OCI-LY1 (cell line): ENCODE measurements at regions not wholly inside any gene's neighbourhood (a gene's known extent, or its start where the extent isn't known, plus 50 kb on each side); places are given as distances from the start of the nearest gene placed in this dataset.

Experiments
- EZH2 ChIP-seq: fragments of 200-600 bp; sonication (generic), shearing (Covaris generic); IDR thresholded peaks from 2 replicates; pipeline ENCODE4 v1.8.0; 2017; ENCODE audit warnings: borderline replicate concordance, mixed run types, mild to moderate bottlenecking, antibody characterized with exemption, low read length, moderate library complexity, mixed read lengths
- TF ChIP-seq, protein P1 (sequence below): fragments of 200-600 bp; sonication (generic), shearing (Covaris generic); IDR thresholded peaks from 2 replicates; pipeline ENCODE4 v1.5.1; 2017; ENCODE audit warnings: mild to moderate bottlenecking, antibody characterized with exemption, low read length, moderate library complexity, mixed read lengths

GRCh38 chr11:112357488-112357887 is 96.8 kb upstream of the PLET1 start:
- TF ChIP-seq, protein P1, sequence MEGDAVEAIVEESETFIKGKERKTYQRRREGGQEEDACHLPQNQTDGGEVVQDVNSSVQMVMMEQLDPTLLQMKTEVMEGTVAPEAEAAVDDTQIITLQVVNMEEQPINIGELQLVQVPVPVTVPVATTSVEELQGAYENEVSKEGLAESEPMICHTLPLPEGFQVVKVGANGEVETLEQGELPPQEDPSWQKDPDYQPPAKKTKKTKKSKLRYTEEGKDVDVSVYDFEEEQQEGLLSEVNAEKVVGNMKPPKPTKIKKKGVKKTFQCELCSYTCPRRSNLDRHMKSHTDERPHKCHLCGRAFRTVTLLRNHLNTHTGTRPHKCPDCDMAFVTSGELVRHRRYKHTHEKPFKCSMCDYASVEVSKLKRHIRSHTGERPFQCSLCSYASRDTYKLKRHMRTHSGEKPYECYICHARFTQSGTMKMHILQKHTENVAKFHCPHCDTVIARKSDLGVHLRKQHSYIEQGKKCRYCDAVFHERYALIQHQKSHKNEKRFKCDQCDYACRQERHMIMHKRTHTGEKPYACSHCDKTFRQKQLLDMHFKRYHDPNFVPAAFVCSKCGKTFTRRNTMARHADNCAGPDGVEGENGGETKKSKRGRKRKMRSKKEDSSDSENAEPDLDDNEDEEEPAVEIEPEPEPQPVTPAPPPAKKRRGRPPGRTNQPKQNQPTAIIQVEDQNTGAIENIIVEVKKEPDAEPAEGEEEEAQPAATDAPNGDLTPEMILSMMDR: no peak
- TF ChIP-seq EZH2: no peak
